ENCODE measurements at regions not wholly inside any gene's neighbourhood (a gene's known extent, or its start where the extent isn't known, plus 50 kb on each side); places are given as distances from the start of the nearest gene placed in this dataset.

DNA sequence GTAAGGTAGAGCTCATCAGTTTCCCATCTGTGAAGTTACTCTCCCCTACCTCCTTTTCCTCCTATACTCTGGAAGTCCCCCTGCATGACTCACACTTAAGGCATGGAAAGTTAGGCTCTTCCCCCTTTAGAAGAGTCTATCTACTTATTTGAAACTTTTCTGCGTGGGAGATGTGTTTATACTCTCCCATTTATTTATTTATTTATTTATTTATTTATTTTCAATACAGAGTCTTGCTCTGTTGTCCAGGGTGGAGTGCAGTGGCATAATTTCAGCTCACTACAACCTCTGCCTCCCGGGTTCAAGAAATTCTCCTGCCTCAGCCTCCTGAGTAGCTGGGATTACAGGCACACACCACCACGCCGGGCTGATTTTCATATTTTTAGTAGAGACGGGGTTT lies 107.5 kb upstream of the JCAD start:
- TF ChIP-seq, protein P1, sequence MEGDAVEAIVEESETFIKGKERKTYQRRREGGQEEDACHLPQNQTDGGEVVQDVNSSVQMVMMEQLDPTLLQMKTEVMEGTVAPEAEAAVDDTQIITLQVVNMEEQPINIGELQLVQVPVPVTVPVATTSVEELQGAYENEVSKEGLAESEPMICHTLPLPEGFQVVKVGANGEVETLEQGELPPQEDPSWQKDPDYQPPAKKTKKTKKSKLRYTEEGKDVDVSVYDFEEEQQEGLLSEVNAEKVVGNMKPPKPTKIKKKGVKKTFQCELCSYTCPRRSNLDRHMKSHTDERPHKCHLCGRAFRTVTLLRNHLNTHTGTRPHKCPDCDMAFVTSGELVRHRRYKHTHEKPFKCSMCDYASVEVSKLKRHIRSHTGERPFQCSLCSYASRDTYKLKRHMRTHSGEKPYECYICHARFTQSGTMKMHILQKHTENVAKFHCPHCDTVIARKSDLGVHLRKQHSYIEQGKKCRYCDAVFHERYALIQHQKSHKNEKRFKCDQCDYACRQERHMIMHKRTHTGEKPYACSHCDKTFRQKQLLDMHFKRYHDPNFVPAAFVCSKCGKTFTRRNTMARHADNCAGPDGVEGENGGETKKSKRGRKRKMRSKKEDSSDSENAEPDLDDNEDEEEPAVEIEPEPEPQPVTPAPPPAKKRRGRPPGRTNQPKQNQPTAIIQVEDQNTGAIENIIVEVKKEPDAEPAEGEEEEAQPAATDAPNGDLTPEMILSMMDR (conservative IDR thresholded peaks at IDR 0.05; ENCODE audit: low read length), result no peak
- no peak for TF ChIP-seq EZH2phosphoT487 (IDR thresholded peaks at IDR 0.05; ENCODE audit: borderline replicate concordance, low read depth, low read length)
